H1 (cell line): ENCODE measurements at regions not wholly inside any gene's neighbourhood (a gene's known extent, or its start where the extent isn't known, plus 50 kb on each side); places are given as distances from the start of the nearest gene placed in this dataset.
A peak's percentile ranks its signal among the peaks of the same experiment; 100 is the strongest.

Source experiments
- CTCF ChIA-PET: fragments of 300-600 bp; sonication (Branson Sonifier 250); formaldehyde crosslinking; loops from one replicate; lab custom pipeline; 2021; ENCODE audit not compliant: partially characterized antibody; lab: Charles Lee
- POLR2A ChIA-PET: fragments of 300-600 bp; sonication (Branson Sonifier 250); formaldehyde crosslinking; loops from one replicate; lab custom pipeline; 2021; ENCODE audit warnings: inconsistent platforms; ENCODE audit not compliant: partially characterized antibody; lab: Charles Lee
- DNase-seq, 2 experiments: peaks; one replicate each; pipeline versions ENCODE4 v3.0.0 to v3.0.0-alpha.2; 2010 to 2022; ENCODE audit warnings: low spot score in 2 of 2, low read depth in 1 of 2, mixed read lengths in 1 of 2
- FAIRE-seq: peaks from 2 replicates; lab custom pipeline; 2011; peaks lifted over from hg19 to GRCh38; lab: Jason Lieb, UNC
- H2AFZ ChIP-seq: 2 replicates; pipeline ENCODE4 v1.8.1; 2012; ENCODE audit warnings: low read length, inconsistent platforms
- H2AK5ac ChIP-seq: 2 replicates; pipeline ENCODE4 v1.6.1; 2013; ENCODE audit warnings: low read depth, low read length
- H2BK120ac ChIP-seq: replicated peaks from 2 replicates; pipeline ENCODE3; 2013; ENCODE audit warnings: low read depth, low read length, inconsistent platforms
- H2BK12ac ChIP-seq: 2 replicates; pipeline ENCODE4 v1.6.1; 2013; ENCODE audit warnings: low read depth, low read length
- H2BK15ac ChIP-seq: 2 replicates; pipeline ENCODE4 v1.6.1; 2013; ENCODE audit warnings: low read length
- H2BK20ac ChIP-seq: 2 replicates; pipeline ENCODE4 v1.6.1; 2013; ENCODE audit warnings: low read length
- H2BK5ac ChIP-seq: 2 replicates; pipeline ENCODE4 v1.6.1; 2013; ENCODE audit warnings: low read depth, low read length
- H3K14ac ChIP-seq: 2 replicates; pipeline ENCODE4 v1.6.1; 2013; ENCODE audit warnings: inconsistent platforms; ENCODE audit not compliant: insufficient read length
- H3K18ac ChIP-seq: 2 replicates; pipeline ENCODE4 v1.6.1; 2013; ENCODE audit warnings: low read length; ENCODE audit errors: extremely low read depth
- H3K23ac ChIP-seq: 2 replicates; pipeline ENCODE4 v1.6.1; 2013; ENCODE audit warnings: inconsistent platforms; ENCODE audit not compliant: insufficient read length
- H3K23me2 ChIP-seq: 2 replicates; pipeline ENCODE4 v1.6.1; 2013; ENCODE audit warnings: low read depth, low read length
- H3K27ac ChIP-seq: 2 replicates; pipeline ENCODE4 v1.6.1; 2011; ENCODE audit warnings: low read depth, low read length, inconsistent platforms
- H3K27me3 ChIP-seq, 4 experiments: replicated peaks in 1 of 4; 1 replicate in 1 of 4; 2 replicates in 3 of 4; pipeline versions ENCODE4 v1.6.1 to v1.8.1; 2011 to 2013; ENCODE audit warnings: low read length in 3 of 4, mild to moderate bottlenecking in 3 of 4, inconsistent platforms in 2 of 4, mixed read lengths in 2 of 4, moderate library complexity in 1 of 4; ENCODE audit not compliant: control insufficient read depth in 3 of 4, insufficient read depth in 3 of 4; ENCODE audit errors: extremely low read depth in 1 of 4
- H3K36me3 ChIP-seq, 4 experiments: 2 replicates each; pipeline versions ENCODE4 v1.6.1 to v1.8.1; 2011 to 2013; ENCODE audit warnings: mild to moderate bottlenecking in 4 of 4, low read length in 3 of 4, moderate library complexity in 2 of 4, control low read depth in 1 of 4, inconsistent platforms in 1 of 4; ENCODE audit not compliant: insufficient read depth in 4 of 4, control insufficient read depth in 2 of 4
- H3K4ac ChIP-seq: replicated peaks from 2 replicates; pipeline ENCODE3; 2013; ENCODE audit warnings: low read length, low read depth, mixed read lengths, inconsistent platforms; ENCODE audit not compliant: insufficient read length
- H3K4me1 ChIP-seq, 4 experiments: replicated peaks in 1 of 4; 1 replicate in 1 of 4; 2 replicates in 3 of 4; pipeline versions ENCODE4 v1.6.1 to v1.8.1; 2011 to 2013; ENCODE audit warnings: low read length in 3 of 4, inconsistent platforms in 2 of 4, mixed read lengths in 1 of 4; ENCODE audit not compliant: insufficient read depth in 4 of 4, control insufficient read depth in 3 of 4
- H3K4me2 ChIP-seq, 2 experiments: 2 replicates each; pipeline versions ENCODE4 v1.6.1 to v1.8.1; 2011 to 2013; ENCODE audit warnings: low read depth in 2 of 2, low read length in 2 of 2, control low read depth in 1 of 2, inconsistent platforms in 1 of 2, mild to moderate bottlenecking in 1 of 2; ENCODE audit not compliant: insufficient read depth in 1 of 2
- H3K4me3 ChIP-seq, 4 experiments: fragments of 200-600, 300-600 bp in 1 of 4; sonication (generic), shearing (Covaris generic), sonication (Bioruptor Twin) in 1 of 4; 2 replicates each; pipeline versions ENCODE4 v1.5.1 to v1.8.1; 2011 to 2016; ENCODE audit warnings: low read length in 4 of 4, low read depth in 3 of 4, control low read depth in 2 of 4, inconsistent platforms in 2 of 4, mild to moderate bottlenecking in 2 of 4, mixed read lengths in 1 of 4, moderate library complexity in 1 of 4; ENCODE audit not compliant: insufficient read depth in 2 of 4; ENCODE audit errors: extremely low read depth in 1 of 4
- H3K56ac ChIP-seq: replicated peaks from 2 replicates; pipeline ENCODE3; 2013; ENCODE audit warnings: low read depth, mild to moderate bottlenecking, mixed read lengths, low read length, inconsistent platforms; ENCODE audit not compliant: insufficient read length
- H3K79me1 ChIP-seq: 2 replicates; pipeline ENCODE4 v1.6.1; 2013; ENCODE audit warnings: low read depth, low read length, control low read depth
- H3K79me2 ChIP-seq, 2 experiments: 2 replicates each; pipeline versions ENCODE4 v1.6.1 to v1.8.1; 2012 to 2013; ENCODE audit warnings: low read length in 2 of 2, mild to moderate bottlenecking in 2 of 2, inconsistent platforms in 1 of 2; ENCODE audit not compliant: insufficient read depth in 2 of 2, control insufficient read depth in 1 of 2
- H3K9ac ChIP-seq, 4 experiments: replicated peaks in 1 of 4; 1 replicate in 1 of 4; 2 replicates in 3 of 4; pipeline versions ENCODE4 v1.6.1 to v1.8.1; 2011 to 2013; ENCODE audit warnings: low read depth in 3 of 4, low read length in 3 of 4, control low read depth in 2 of 4, mild to moderate bottlenecking in 2 of 4, moderate library complexity in 2 of 4, inconsistent platforms in 1 of 4; ENCODE audit errors: extremely low read depth in 1 of 4
- H3K9me3 ChIP-seq, 2 experiments: 2 replicates each; pipeline versions ENCODE4 v1.6.1 to v1.8.1; 2012 to 2013; ENCODE audit warnings: mild to moderate bottlenecking in 2 of 2, moderate library complexity in 2 of 2, control low read depth in 1 of 2, inconsistent platforms in 1 of 2, low read depth in 1 of 2, low read length in 1 of 2, mixed read lengths in 1 of 2; ENCODE audit not compliant: insufficient read depth in 2 of 2
- H4K20me1 ChIP-seq, 2 experiments: replicated peaks in 1 of 2; 2 replicates each; pipeline versions ENCODE3 to v1.8.1; 2011 to 2013; ENCODE audit warnings: inconsistent platforms in 2 of 2, low read length in 2 of 2, mild to moderate bottlenecking in 1 of 2; ENCODE audit not compliant: insufficient read depth in 2 of 2, control insufficient read depth in 1 of 2
- H4K5ac ChIP-seq: 2 replicates; pipeline ENCODE4 v1.6.1; 2013; ENCODE audit warnings: low read length, low read depth, mixed read lengths, inconsistent platforms; ENCODE audit not compliant: insufficient read length
- H4K8ac ChIP-seq: 2 replicates; pipeline ENCODE4 v1.8.0; 2013; ENCODE audit warnings: mild to moderate bottlenecking, moderate library complexity, low read length, inconsistent platforms; ENCODE audit not compliant: insufficient read depth; ENCODE audit errors: extremely low read depth
- H4K91ac ChIP-seq: replicated peaks from 2 replicates; pipeline ENCODE3; 2013; ENCODE audit warnings: low read length, mixed read lengths, inconsistent platforms; ENCODE audit not compliant: insufficient read length
- BACH1 ChIP-seq: IDR thresholded peaks from 2 replicates; pipeline ENCODE4 v1.6.1; 2012; ENCODE audit warnings: low read length, improper control_type of control experiment
- CEBPB ChIP-seq: IDR thresholded peaks from 2 replicates; pipeline ENCODE4 v1.6.1; 2012; ENCODE audit warnings: low read depth, low read length
- JUN ChIP-seq: IDR thresholded peaks from 2 replicates; pipeline ENCODE4 v1.6.1; 2011; ENCODE audit warnings: low read depth, mild to moderate bottlenecking, improper control_type of control experiment, low read length
- JUND ChIP-seq: IDR thresholded peaks from 2 replicates; pipeline ENCODE4 v1.6.1; 2011; ENCODE audit warnings: mild to moderate bottlenecking, improper control_type of control experiment, low read length
- MAFK ChIP-seq: IDR thresholded peaks from 2 replicates; pipeline ENCODE4 v1.6.1; 2012; ENCODE audit warnings: low read depth, mild to moderate bottlenecking, improper control_type of control experiment, low read length
- NANOG ChIP-seq: IDR thresholded peaks from 2 replicates; pipeline ENCODE4 v1.6.1; 2011; ENCODE audit warnings: low read length, low read depth, mild to moderate bottlenecking, inconsistent platforms; ENCODE audit not compliant: insufficient read depth, poor library complexity, severe bottlenecking
- NRF1 ChIP-seq: IDR thresholded peaks from 2 replicates; pipeline ENCODE4 v1.6.1; 2011; ENCODE audit warnings: mild to moderate bottlenecking, low read depth, low read length, improper control_type of control experiment
- POLR2AphosphoS5 ChIP-seq: IDR thresholded peaks from 2 replicates; pipeline ENCODE4 v1.6.1; 2011; ENCODE audit warnings: low read depth, low read length
- RFX5 ChIP-seq: IDR thresholded peaks from 2 replicates; pipeline ENCODE4 v1.6.1; 2011; ENCODE audit warnings: low read depth, low read length, improper control_type of control experiment, borderline replicate concordance
- ZNF274 ChIP-seq: IDR thresholded peaks from 2 replicates; pipeline ENCODE4 v1.7.0; 2012; ENCODE audit warnings: low read length, borderline replicate concordance; ENCODE audit errors: extremely low read depth
- whole genome bisulfite sequencing, 2 experiments: shearing (Covaris generic) in 1 of 2; methylation state at CpG; one replicate each; pipeline versions ENCODE4 v1.1.6 to v1.1.7; 2013 to 2015; ENCODE audit warnings: low lambda C conversion rate in 2 of 2, mixed read lengths in 2 of 2, inconsistent platforms in 1 of 2, low coverage in 1 of 2, missing lambda C conversion rate in 1 of 2; ENCODE audit not compliant: insufficient replicate concordance in 2 of 2, insufficient coverage in 1 of 2, insufficient read length in 1 of 2; ENCODE audit errors: extremely low coverage in 1 of 2, missing lambda C conversion rate in 1 of 2; 5-methylcytosine and 5-hydroxymethylcytosine counted together
- TF ChIP-seq, protein P1 (sequence below): IDR thresholded peaks from 2 replicates; pipeline ENCODE4 v1.6.1; 2012; ENCODE audit warnings: inconsistent platforms

DNA sequence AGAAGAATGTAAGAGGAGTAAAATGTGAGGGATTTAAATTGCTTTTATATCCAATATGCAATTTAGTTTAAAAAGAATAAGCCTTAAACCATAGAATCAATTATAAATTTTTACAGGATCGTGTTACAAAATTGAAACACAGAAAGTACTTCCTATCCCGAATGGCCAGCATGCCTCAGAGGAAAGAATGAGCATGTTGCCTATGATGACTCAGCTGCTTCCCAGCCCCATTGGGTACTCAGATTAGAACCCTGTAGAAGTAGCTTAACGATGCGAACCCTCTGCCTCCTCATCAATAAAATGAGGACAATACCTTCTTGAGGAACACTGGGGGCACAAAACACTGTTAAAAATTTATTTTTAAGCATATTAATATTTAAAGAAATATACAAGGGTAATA is 113.4 kb upstream of the CDK1 start:
- no peak overlapping the region for H2BK5ac ChIP-seq
- H3K27me3 ChIP-seq: no peaks in the 10 kb centered on the region
- no peak overlapping the region for H3K4ac ChIP-seq
- H3K4me3 ChIP-seq: no peak overlapping the region
- no peak for DNase-seq
- H2BK15ac ChIP-seq: no peak overlapping the region
- H3K4me2 ChIP-seq: no peak overlapping the region
- ChIA-PET POLR2A (interaction anchor here (1.0 kb wide), 1 partner anchor 16 kb away, joined by 4 read pairs; no protein-coding TSS in a partner anchor), CTCF (interaction anchor here (1.0 to 5.6 kb wide), 3 partner anchors 16 to 209 kb away, joined by 3 to 56 read pairs (median 4); no protein-coding TSS in a partner anchor)
- no peak overlapping the region for H2BK12ac ChIP-seq
- H3K36me3 ChIP-seq: no peaks in the 10 kb centered on the region
- H2AFZ ChIP-seq: no peak overlapping the region
- H3K79me2 ChIP-seq: no peaks in the 10 kb centered on the region
- no peaks in the 10 kb centered on the region for H3K79me1 ChIP-seq
- no peak overlapping the region for H3K14ac ChIP-seq
- no peak overlapping the region for H3K27ac ChIP-seq
- peak; percentile 59 for TF ChIP-seq POLR2AphosphoS5
- no peak for TF ChIP-seq ZNF274
- TF ChIP-seq RFX5: no peak
- peak; percentile 82 for TF ChIP-seq BACH1
- peak; percentile 78; the same call in 1 of the 2 replicates for TF ChIP-seq MAFK
- no peak for TF ChIP-seq NANOG
- TF ChIP-seq, protein P1, sequence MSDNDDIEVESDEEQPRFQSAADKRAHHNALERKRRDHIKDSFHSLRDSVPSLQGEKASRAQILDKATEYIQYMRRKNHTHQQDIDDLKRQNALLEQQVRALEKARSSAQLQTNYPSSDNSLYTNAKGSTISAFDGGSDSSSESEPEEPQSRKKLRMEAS: no peak
- peak; percentile 39; the same call in 1 of the 2 replicates for TF ChIP-seq JUN
- TF ChIP-seq JUND: peak; percentile 78; the same call in 1 of the 2 replicates
- no peak for TF ChIP-seq CEBPB
- TF ChIP-seq NRF1: no peak
- H4K5ac ChIP-seq: no peak overlapping the region
- H2BK120ac ChIP-seq: no peak overlapping the region
- WGBS, 2 experiments: 59% methylated on average over 4 of the region's 4 CpGs; no CpG with 5 or more reads in 1 of the 2 experiments
- H3K4me1 ChIP-seq: peaks cover 0 to 12% (median 2%) of the 10 kb centered on the region in 4 experiments; a peak in 4 of 7 replicates
- H3K23ac ChIP-seq: no peak overlapping the region
- H3K23me2 ChIP-seq: no peaks in the 10 kb centered on the region
- no peaks in the 10 kb centered on the region for H3K9me3 ChIP-seq
- no peaks in the 10 kb centered on the region for H4K20me1 ChIP-seq
- H4K8ac ChIP-seq: no peak overlapping the region
- no peak overlapping the region for H2BK20ac ChIP-seq
- H2AK5ac ChIP-seq: no peak overlapping the region
- H3K56ac ChIP-seq: no peak overlapping the region
- H3K9ac ChIP-seq: no peak overlapping the region
- no peak overlapping the region for H4K91ac ChIP-seq
- FAIRE-seq: no peak
- H3K18ac ChIP-seq: no peak overlapping the region
